NOMO-1 (cell line): ENCODE measurements at regions not wholly inside any gene's neighbourhood (a gene's known extent, or its start where the extent isn't known, plus 50 kb on each side); places are given as distances from the start of the nearest gene placed in this dataset.
"Not testable (repeated sequence)": the region's sequence is repeated elsewhere in the genome, so short reads cannot be mapped to it uniquely, and the experiment has no call there.

Experiments
- DNase-seq, 2 experiments: peaks; one replicate each; lab custom pipeline; 2025; ENCODE audit not compliant: unreplicated experiment in 2 of 2; lab: John Stamatoyannopoulos, UW

- peak in 1 of 2 experiments; percentile 3 for DNase-seq
Observed at GRCh38 chr4:75289914-75290582, 224.2 kb downstream of the RCHY1 start.

DNA sequence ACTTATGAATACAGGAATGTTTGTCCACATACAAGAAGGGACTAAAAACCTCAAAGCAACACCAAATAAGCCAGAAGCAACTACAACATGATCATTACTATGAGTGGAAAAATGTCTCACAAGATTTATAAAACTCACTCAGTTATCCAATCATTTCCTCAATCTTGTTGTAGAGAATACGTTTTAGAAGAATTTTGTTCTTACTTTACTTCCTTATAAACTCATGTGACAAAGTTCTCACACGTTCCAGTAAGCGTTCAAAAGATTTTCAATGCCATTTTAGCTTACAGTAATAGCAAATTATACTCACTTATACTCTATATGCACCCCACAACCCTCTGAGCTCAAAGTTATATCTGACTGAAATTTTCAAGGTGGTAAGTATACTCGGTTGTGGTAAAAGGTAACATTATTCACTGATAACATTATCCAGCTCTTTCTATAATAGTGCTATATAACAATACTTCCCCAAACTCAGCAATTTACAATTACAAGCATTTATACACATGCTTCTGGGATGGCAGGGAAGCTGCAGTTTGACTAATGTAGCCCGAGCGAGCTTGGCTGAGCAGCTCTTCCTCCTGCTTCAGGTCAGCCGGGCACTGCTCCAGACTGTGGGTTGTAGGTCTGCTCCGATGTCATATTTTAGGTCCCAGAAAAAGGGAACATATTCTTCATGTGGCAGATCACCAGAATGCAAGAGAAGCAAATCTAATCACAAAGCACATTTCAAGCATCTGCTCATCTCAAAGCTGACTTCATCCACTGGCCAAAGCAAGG, 226.3 kb downstream of the RCHY1 start:
- DNase-seq = peak in 1 of 2 experiments; percentile 42

DNA sequence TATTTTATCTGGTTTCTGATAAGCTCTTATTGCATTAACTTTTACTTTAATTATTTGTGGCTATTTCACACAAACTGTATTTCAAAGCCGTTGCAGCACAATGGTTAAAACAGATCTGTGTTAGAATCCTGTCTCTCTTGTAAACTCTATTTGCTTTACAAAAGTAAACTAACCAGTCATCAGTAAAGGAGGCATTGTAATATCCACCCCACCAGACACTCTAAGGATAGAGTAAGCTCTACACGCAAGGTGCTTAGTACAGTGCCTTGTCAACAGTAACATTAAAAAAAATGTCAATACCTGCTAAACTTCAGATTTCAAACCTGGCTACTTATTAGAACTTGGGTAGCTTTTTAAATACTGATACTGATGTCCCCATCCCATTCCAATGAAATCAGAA, 228.4 kb downstream of the RCHY1 start:
- no peak for DNase-seq

GRCh38 chr4:75284831-75285230, 229.4 kb downstream of the RCHY1 start:
- no peak for DNase-seq

DNA sequence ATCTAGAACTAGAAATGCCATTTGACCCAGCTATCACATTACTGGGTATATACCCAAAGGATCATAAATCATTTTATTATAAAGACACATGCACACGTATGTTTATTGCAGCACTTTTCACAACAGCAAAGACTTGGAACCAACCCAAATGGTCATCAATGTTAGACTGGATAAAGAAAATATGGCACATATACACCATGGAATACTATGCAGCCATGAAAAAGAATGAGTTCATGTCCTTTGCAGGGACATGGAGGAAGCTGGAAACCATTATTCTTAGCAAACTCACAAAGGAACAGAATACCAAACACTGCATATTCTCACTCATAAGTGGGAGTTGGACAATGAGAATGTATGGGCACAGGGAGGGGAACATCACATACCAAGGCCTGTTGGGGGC, 233.7 kb downstream of the RCHY1 start:
- not testable (repeated sequence) for DNase-seq

DNA sequence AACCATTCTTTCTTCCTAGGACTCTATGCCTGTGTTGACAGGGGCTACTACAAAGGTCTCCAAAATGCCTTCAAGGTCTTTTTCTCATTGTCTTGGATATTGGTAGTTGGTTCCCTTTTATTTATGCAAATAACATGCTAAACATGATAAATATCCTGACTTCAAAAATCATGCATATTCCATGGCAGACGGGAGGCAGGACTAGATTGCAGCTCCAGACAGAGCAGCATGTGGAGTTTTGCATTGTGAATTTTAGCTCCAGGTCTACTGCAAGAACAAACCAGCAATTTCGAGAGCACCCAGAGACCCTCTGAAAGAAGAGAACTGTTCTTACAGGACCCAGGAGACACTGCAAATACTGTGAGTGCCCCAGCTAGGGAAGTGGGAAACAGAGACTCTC, 254.9 kb downstream of the RCHY1 start:
- DNase-seq = no peak

DNA sequence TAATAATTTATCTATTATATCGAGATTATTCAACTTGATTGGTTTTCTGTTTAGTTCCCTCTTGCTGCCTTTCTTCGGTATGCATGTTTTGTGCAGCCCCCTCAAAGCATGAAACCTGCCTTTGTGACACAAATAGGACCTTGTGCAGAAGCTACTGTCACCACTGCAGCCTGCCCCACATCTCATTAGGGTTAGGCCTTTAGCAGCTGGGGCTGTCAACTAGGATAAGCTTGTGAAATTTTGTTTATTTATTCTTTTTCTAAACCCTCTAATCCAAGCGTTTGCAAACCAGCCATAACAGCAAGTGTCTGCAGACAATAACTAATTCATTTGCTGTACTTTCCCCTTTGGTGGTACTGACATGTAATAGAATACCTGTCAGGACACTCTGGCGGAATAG, 258.9 kb downstream of the RCHY1 start:
- DNase-seq = no peak

DNA sequence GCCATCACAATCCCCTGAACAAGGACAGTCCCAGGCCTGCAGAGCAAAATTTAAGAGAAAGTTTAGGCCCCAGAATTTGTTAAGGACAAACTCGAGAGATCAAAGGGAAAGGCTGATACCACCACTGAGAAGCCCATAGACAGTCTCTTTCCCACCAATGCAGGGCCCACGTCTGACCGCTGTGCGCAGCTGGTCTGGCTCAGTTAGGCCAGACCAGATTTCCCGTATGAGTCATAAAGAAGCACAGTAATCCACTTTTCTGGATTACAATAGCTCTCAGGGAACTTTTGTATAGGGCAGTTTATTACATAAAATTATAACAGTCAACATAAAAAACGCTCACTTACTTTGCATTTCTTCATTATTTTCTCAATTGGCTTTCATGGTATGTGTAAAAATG, 259.5 kb downstream of the RCHY1 start:
- no peak for DNase-seq

- not testable (repeated sequence) for DNase-seq
Observed at GRCh38 chr4:75253094-75253493, 261.1 kb downstream of the RCHY1 start.

DNA sequence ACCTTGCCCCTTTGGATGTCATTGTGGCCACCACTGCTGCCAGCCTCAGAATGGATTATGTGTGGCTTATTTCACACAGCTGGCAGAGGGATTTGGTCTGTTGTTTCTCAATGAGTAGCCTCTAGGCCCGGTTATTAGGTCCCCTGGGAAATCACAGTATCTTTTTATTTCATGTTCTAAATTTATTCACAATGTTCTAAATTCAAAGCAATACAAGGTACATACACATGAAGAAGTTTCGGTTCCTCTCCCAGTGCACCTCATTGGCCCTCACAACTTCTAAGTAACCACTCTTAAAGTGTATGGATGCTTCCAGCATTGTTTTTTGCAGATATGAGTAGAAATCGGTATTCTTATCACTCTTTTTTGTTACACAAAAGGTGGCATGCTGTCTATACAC, 262.7 kb downstream of the RCHY1 start:
- no peak for DNase-seq

DNA sequence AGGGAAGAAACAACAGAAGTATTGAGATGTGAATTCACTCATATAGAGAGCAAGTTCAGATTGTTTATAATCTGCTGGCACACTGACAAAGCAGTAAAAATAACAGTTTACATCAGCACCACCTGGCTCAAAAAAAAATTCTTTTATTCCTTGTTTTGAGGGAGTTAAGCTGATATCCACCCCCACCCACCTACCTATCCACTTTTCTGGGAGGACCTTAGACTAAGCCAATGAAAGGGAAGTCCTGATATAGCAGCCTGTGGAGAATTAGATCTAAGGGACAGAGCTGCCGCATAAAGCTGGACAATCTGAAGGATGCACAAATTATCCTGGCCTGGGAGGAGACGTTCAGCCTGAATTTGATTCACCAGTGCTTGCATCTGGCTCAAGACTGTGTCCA, 264.5 kb downstream of the RCHY1 start:
- DNase-seq = no peak

- no peak for DNase-seq
Observed at GRCh38 chr4:75248770-75249407, 265.3 kb downstream of the RCHY1 start.

DNA sequence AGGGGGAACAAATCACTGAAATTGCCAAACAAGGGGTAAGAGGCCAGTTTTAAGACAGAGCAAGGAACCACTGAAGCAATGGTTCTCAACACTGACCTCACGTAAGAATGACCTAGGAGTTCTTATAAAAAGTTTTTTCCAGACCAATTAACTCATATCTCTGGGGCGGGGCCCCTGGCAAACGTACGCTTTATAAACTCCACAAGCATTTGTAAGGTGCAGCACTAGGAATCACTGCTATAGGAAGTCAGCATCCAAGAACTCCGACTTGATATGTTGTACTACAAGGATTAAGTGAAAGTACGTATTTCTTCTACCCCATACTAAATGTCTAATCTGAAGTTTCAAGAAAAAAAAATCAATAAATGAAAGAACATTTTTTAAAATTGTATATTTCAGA, 269.9 kb downstream of the RCHY1 start:
- no peak for DNase-seq

GRCh38 chr4:75243570-75243969, 270.6 kb downstream of the RCHY1 start:
- DNase-seq = no peak

GRCh38 chr4:75235359-75235951, 278.7 kb downstream of the RCHY1 start:
- peak in 1 of 2 experiments; percentile 25 for DNase-seq

- DNase-seq = no peak
Observed at GRCh38 chr4:75232546-75232945, 281.7 kb downstream of the RCHY1 start.

- no peak for DNase-seq
Observed at GRCh38 chr4:75229806-75230570, 284.2 kb downstream of the RCHY1 start.

GRCh38 chr4:75213480-75213879, 280.6 kb downstream of the PARM1 start:
- DNase-seq = no peak

GRCh38 chr4:75211422-75211821, 278.5 kb downstream of the PARM1 start:
- no peak for DNase-seq

- DNase-seq = no peak
Observed at GRCh38 chr4:75207902-75208301, 275.0 kb downstream of the PARM1 start.

DNA sequence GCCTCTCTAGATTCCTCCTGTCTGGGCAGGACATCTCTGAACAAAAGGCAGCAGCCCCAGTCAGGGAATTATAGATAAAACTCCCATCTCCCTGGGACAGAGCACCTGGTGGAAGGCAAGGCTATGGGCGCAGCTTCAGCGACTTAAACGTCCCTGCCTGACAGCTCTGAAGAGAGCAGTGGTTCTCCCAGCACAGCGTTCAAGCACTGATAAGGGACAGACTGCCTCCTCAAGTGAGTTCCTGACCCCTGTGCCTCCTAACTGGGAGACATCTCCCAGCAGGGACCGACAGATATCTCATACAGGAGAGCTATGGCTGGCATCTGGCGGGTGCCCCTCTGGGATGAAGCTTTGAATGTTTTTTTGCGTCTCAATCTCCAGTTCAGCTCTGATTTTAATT, 262.2 kb downstream of the PARM1 start:
- no peak for DNase-seq
